ENCODE measurements at regions not wholly inside any gene's neighbourhood (a gene's known extent, or its start where the extent isn't known, plus 50 kb on each side); places are given as distances from the start of the nearest gene placed in this dataset.

DNA sequence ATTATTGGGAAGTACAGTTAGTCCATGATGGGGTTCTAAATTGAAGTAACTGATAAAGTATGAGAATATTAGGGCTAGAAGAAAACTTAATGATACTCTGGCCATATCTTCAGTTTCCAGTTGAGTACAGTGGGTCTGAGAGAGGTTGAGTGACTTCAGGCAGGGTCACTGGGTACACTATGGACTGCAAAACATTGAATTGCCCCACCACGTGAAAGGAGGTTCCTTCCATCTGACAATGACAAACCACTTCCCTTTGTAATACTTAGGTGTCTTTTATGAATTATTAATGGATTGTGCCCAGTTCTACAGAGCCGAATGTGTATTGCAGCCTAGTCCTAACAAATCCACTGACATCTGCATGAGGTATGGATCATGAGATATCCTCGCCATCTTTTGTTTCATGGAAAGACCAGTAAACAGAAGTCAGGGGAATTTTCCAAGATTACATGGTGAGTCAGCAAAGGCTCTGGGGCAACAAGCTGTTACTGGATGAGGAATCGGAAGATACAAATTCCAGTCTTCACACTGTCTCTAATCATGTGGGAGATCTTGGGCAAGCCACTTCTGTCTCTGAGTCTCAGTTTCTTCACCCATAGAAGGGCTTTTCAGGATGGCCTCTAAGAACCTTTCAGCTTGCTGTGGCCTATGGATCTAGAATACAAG, 66.5 kb upstream of the BCL6 start:
- TF ChIP-seq CTCF (conservative IDR thresholded peaks at IDR 0.05), result no peak
- no peak for TF ChIP-seq EZH2 (IDR thresholded peaks at IDR 0.05; ENCODE audit: low read depth)

Data from PC-9 (cell line).